ENCODE measurements at regions not wholly inside any gene's neighbourhood (a gene's known extent, or its start where the extent isn't known, plus 50 kb on each side); places are given as distances from the start of the nearest gene placed in this dataset.

- in situ Hi-C loops (cut with HindIII; ENCODE audit: low sequenced_read_pairs) = loop anchor here (25.0 kb wide), 1 partner anchor 344 kb away; the partner anchor contains the start of gene SIM1
- no peak for TF ChIP-seq CTCF (IDR thresholded peaks at IDR 0.05; ENCODE audit: low read depth, low read length)
- DNase-seq (ENCODE audit: low read depth, low spot score) = no peak
- no peak overlapping the region for H3K4me3 ChIP-seq (ENCODE audit: low read depth, low read length)
Observed at GRCh38 chr6:100118301-100118700, 124.3 kb upstream of the MCHR2 start.

GRCh38 chr6:100117680-100118079, 123.7 kb upstream of the MCHR2 start:
- no peak for DNase-seq (ENCODE audit: low read depth, low spot score)
- TF ChIP-seq CTCF (IDR thresholded peaks at IDR 0.05; ENCODE audit: low read depth, low read length) = no peak
- in situ Hi-C loops (cut with HindIII; ENCODE audit: low sequenced_read_pairs) = loop anchor here (25.0 kb wide), 1 partner anchor 345 kb away; the partner anchor contains the start of gene SIM1
- no peak overlapping the region for H3K4me3 ChIP-seq (ENCODE audit: low read depth, low read length)

- DNase-seq (ENCODE audit: low read depth, low spot score) = peak; percentile 83
- in situ Hi-C loops (cut with HindIII; ENCODE audit: low sequenced_read_pairs) = loop anchor here (25.0 kb wide), 1 partner anchor 346 kb away; the partner anchor contains the start of gene SIM1
- no peak overlapping the region for H3K4me3 ChIP-seq (ENCODE audit: low read depth, low read length)
- TF ChIP-seq CTCF (IDR thresholded peaks at IDR 0.05; ENCODE audit: low read depth, low read length) = peak; percentile 69
Observed at GRCh38 chr6:100116411-100117194, 122.6 kb upstream of the MCHR2 start.

GRCh38 chr6:100115407-100116101, 121.5 kb upstream of the MCHR2 start:
- TF ChIP-seq CTCF (IDR thresholded peaks at IDR 0.05; ENCODE audit: low read depth, low read length) = no peak
- no peak for DNase-seq (ENCODE audit: low read depth, low spot score)
- in situ Hi-C loops (cut with HindIII; ENCODE audit: low sequenced_read_pairs) = loop anchor here (25.0 kb wide), 1 partner anchor 347 kb away; the partner anchor contains the start of gene SIM1

GRCh38 chr6:100112855-100113508, 119.0 kb upstream of the MCHR2 start:
- no peak for DNase-seq (ENCODE audit: low read depth, low spot score)
- no peak for TF ChIP-seq CTCF (IDR thresholded peaks at IDR 0.05; ENCODE audit: low read depth, low read length)
- in situ Hi-C loops (cut with HindIII; ENCODE audit: low sequenced_read_pairs) = loop anchor here (25.0 kb wide), 1 partner anchor 349 kb away; the partner anchor contains the start of gene SIM1
- H3K4me3 ChIP-seq (ENCODE audit: low read depth, low read length) = no peak overlapping the region

More at GRCh38 chr6:100115407-100116101, 121.5 kb upstream of the MCHR2 start:
- H3K4me3 ChIP-seq (ENCODE audit: low read depth, low read length) = no peak overlapping the region

- no peak for DNase-seq (ENCODE audit: low read depth, low spot score)
- no peak overlapping the region for H3K4me3 ChIP-seq (ENCODE audit: low read depth, low read length)
- in situ Hi-C loops (cut with HindIII; ENCODE audit: low sequenced_read_pairs) = loop anchor here (25.0 kb wide), 1 partner anchor 356 kb away; the partner anchor contains the start of gene SIM1
- TF ChIP-seq CTCF (IDR thresholded peaks at IDR 0.05; ENCODE audit: low read depth, low read length) = no peak
Observed at GRCh38 chr6:100105919-100106529, 112.0 kb upstream of the MCHR2 start.

All from astrocyte of the spinal cord (primary cell).